GM12873 (cell line): ENCODE measurements at regions not wholly inside any gene's neighbourhood (a gene's known extent, or its start where the extent isn't known, plus 50 kb on each side); places are given as distances from the start of the nearest gene placed in this dataset.

Experiments
- CTCF ChIP-seq: IDR thresholded peaks from 2 replicates; pipeline ENCODE4 v1.5.1; 2012; ENCODE audit warnings: low read depth, mild to moderate bottlenecking, moderate library complexity, low read length, control low read depth; ENCODE audit not compliant: insufficient read depth; ENCODE audit errors: missing control alignments

GRCh38 chr9:118729981-118730380, 639.3 kb downstream of the BRINP1 start:
- no peak for TF ChIP-seq CTCF

- TF ChIP-seq CTCF, result no peak
Observed at GRCh38 chr9:118732998-118733397, 636.2 kb downstream of the BRINP1 start.

GRCh38 chr9:118734696-118735095, 634.5 kb downstream of the BRINP1 start:
- no peak for TF ChIP-seq CTCF

- TF ChIP-seq CTCF, result no peak
Observed at GRCh38 chr9:118736406-118736805, 632.8 kb downstream of the BRINP1 start.

- TF ChIP-seq CTCF, result no peak
Observed at GRCh38 chr9:118751077-118751847, 618.0 kb downstream of the BRINP1 start.

- TF ChIP-seq CTCF, result no peak
Observed at GRCh38 chr9:118751848-118752223, 617.4 kb downstream of the BRINP1 start.

- no peak for TF ChIP-seq CTCF
Observed at GRCh38 chr9:118761016-118761790, 608.0 kb downstream of the BRINP1 start.
